SK-N-SH treated with all-trans-retinoic acid at 6 μM for 48 hours (cell line): ENCODE measurements at regions not wholly inside any gene's neighbourhood (a gene's known extent, or its start where the extent isn't known, plus 50 kb on each side); places are given as distances from the start of the nearest gene placed in this dataset.

Experiments used
- ATAC-seq: fragments of 200-7000 bp; cut with Tn5 transposase; 3 replicates; pipeline ENCODE4 v1.9.1; 2020; ENCODE audit warnings: mild to moderate bottlenecking, moderate library complexity
- ARNTL ChIP-seq: fragments of 450-650 bp; formaldehyde crosslinking; IDR thresholded peaks from 2 replicates; pipeline ENCODE4 v1.5.0; 2020; ENCODE audit warnings: low read depth, mild to moderate bottlenecking, moderate library complexity, borderline replicate concordance
- BACH2 ChIP-seq: fragments of 250-450 bp; sonication (Bioruptor Pico); IDR thresholded peaks from 2 replicates; pipeline ENCODE4 v1.9.0; 2021; ENCODE audit warnings: mild to moderate bottlenecking, borderline replicate concordance
- CREB5 ChIP-seq: fragments of 250-450 bp; sonication (Bioruptor Pico); IDR thresholded peaks from 2 replicates; pipeline ENCODE4 v1.5.1; 2020; ENCODE audit warnings: low read depth, mild to moderate bottlenecking, moderate library complexity
- CSDC2 ChIP-seq: fragments of 250-450 bp; sonication (Bioruptor Pico); IDR thresholded peaks from 2 replicates; pipeline ENCODE4 v1.5.0; 2020; ENCODE audit warnings: mild to moderate bottlenecking, moderate library complexity
- CSRNP3 ChIP-seq: fragments of 250-450 bp; sonication (Bioruptor Pico); IDR thresholded peaks from 2 replicates; pipeline ENCODE4 v1.5.1; 2021; ENCODE audit warnings: mild to moderate bottlenecking, moderate library complexity
- GLIS3 ChIP-seq: fragments of 250-450 bp; sonication (Bioruptor Pico); IDR thresholded peaks from 2 replicates; pipeline ENCODE4 v1.5.0; 2020; ENCODE audit warnings: mild to moderate bottlenecking, moderate library complexity
- ISL1 ChIP-seq: fragments of 250-450 bp; sonication (Bioruptor Pico); IDR thresholded peaks from 2 replicates; pipeline ENCODE4 v2.1.2; 2022; ENCODE audit warnings: mild to moderate bottlenecking, moderate library complexity
- OSR1 ChIP-seq: fragments of 250-450 bp; sonication (Bioruptor Pico); IDR thresholded peaks from 2 replicates; pipeline ENCODE4 v1.8.0; 2022; ENCODE audit warnings: moderate library complexity, mild to moderate bottlenecking, inconsistent platforms
- PATZ1 ChIP-seq: fragments of 250-450 bp; sonication (Bioruptor Pico); IDR thresholded peaks from 2 replicates; pipeline ENCODE4 v1.8.0; 2020; ENCODE audit warnings: mild to moderate bottlenecking, moderate library complexity, borderline replicate concordance
- PPARA ChIP-seq: fragments of 250-450 bp; sonication (Bioruptor Pico); IDR thresholded peaks from 2 replicates; pipeline ENCODE4 v1.5.0; 2020; ENCODE audit warnings: mild to moderate bottlenecking, borderline replicate concordance
- RARB ChIP-seq: fragments of 250-450 bp; sonication (Bioruptor Pico); IDR thresholded peaks from 2 replicates; pipeline ENCODE4 v1.8.0; 2021; ENCODE audit warnings: mild to moderate bottlenecking, moderate library complexity
- SNAI2 ChIP-seq: fragments of 250-450 bp; sonication (Bioruptor Pico); IDR thresholded peaks from 2 replicates; pipeline ENCODE4 v1.5.0; 2020; ENCODE audit warnings: mild to moderate bottlenecking, moderate library complexity
- TOX ChIP-seq: fragments of 250-450 bp; sonication (Bioruptor Pico); IDR thresholded peaks from 2 replicates; pipeline ENCODE4 v1.8.0; 2021; ENCODE audit warnings: mild to moderate bottlenecking, moderate library complexity, borderline replicate concordance
- TSHZ2 ChIP-seq: fragments of 250-450 bp; sonication (Bioruptor Pico); IDR thresholded peaks from 2 replicates; pipeline ENCODE4 v1.5.0; 2020; ENCODE audit warnings: mild to moderate bottlenecking, moderate library complexity
- ZFP3 ChIP-seq: fragments of 250-450 bp; sonication (Bioruptor Pico); IDR thresholded peaks from 2 replicates; pipeline ENCODE4 v1.5.0; 2020; ENCODE audit warnings: mild to moderate bottlenecking, moderate library complexity
- ZFP30 ChIP-seq: fragments of 450-650 bp; formaldehyde crosslinking; IDR thresholded peaks from 2 replicates; pipeline ENCODE4 v1.5.0; 2022; ENCODE audit warnings: mild to moderate bottlenecking, moderate library complexity
- ZNF565 ChIP-seq: fragments of 450-650 bp; formaldehyde crosslinking; conservative IDR thresholded peaks from 2 replicates; pipeline ENCODE4 v1.5.0; 2020; ENCODE audit warnings: low read depth, mild to moderate bottlenecking, moderate library complexity
- ZNF8 ChIP-seq: fragments of 450-650 bp; formaldehyde crosslinking; IDR thresholded peaks from 2 replicates; pipeline ENCODE4 v1.5.0; 2020; ENCODE audit warnings: mild to moderate bottlenecking, moderate library complexity
- TF ChIP-seq, protein P1 (sequence below): fragments of 250-450 bp; sonication (Bioruptor Pico); IDR thresholded peaks from 2 replicates; pipeline ENCODE4 v1.8.0; 2021; ENCODE audit warnings: low read depth, mild to moderate bottlenecking, moderate library complexity, borderline replicate concordance

- ATAC-seq, result no peak
- no peak for TF ChIP-seq CREB5 (CRISPR knock-in tag)
- no peak for TF ChIP-seq CSDC2 (CRISPR knock-in tag)
- TF ChIP-seq, protein P1, sequence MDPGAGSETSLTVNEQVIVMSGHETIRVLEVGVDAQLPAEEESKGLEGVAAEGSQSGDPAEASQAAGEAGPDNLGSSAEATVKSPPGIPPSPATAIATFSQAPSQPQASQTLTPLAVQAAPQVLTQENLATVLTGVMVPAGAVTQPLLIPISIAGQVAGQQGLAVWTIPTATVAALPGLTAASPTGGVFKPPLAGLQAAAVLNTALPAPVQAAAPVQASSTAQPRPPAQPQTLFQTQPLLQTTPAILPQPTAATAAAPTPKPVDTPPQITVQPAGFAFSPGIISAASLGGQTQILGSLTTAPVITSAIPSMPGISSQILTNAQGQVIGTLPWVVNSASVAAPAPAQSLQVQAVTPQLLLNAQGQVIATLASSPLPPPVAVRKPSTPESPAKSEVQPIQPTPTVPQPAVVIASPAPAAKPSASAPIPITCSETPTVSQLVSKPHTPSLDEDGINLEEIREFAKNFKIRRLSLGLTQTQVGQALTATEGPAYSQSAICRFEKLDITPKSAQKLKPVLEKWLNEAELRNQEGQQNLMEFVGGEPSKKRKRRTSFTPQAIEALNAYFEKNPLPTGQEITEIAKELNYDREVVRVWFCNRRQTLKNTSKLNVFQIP (CRISPR knock-in tag), result no peak
- no peak for TF ChIP-seq RARB (CRISPR knock-in tag)
- TF ChIP-seq SNAI2 (CRISPR knock-in tag), result no peak
- TF ChIP-seq ZNF565 (CRISPR knock-in tag), result no peak
- TF ChIP-seq ARNTL (CRISPR knock-in tag), result no peak
- no peak for TF ChIP-seq PATZ1 (CRISPR knock-in tag)
- no peak for TF ChIP-seq GLIS3 (CRISPR knock-in tag)
- no peak for TF ChIP-seq TSHZ2
- no peak for TF ChIP-seq CSRNP3
- TF ChIP-seq ISL1 (CRISPR knock-in tag), result no peak
- TF ChIP-seq ZNF8 (CRISPR knock-in tag), result no peak
Observed at GRCh38 chr13:48790966-48791365, 137.2 kb downstream of the CYSLTR2 start.

DNA sequence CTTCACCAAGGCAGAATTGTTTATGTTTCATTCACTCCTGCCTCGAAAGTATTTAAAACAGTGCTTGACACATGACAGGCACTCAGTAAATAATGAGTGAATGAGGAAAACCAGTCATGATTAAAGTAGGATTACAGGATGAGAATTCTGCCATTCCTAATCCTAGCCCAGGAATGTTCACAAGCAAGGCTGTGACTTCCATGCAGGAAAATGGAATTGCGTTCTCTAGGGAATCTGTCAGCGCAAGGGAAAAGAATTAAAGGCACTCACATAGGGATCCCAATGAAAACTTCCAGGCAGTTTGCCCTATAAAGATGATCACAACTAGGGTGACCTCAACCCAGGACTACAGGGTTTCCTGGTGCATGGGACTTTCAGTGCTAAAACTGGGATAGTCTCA lies 143.4 kb downstream of the CYSLTR2 start:
- ATAC-seq, result no peak

More for the DNA sequence above, 143.4 kb downstream of the CYSLTR2 start:
- TF ChIP-seq CSRNP3, result no peak
- TF ChIP-seq ISL1 (CRISPR knock-in tag), result no peak
- TF ChIP-seq BACH2 (CRISPR knock-in tag), result no peak
- no peak for TF ChIP-seq TSHZ2
- no peak for TF ChIP-seq ZFP30 (CRISPR knock-in tag)
- no peak for TF ChIP-seq CREB5 (CRISPR knock-in tag)
- TF ChIP-seq PPARA, result no peak
- TF ChIP-seq CSDC2 (CRISPR knock-in tag), result no peak
- no peak for TF ChIP-seq ZFP3 (CRISPR knock-in tag)
- no peak for TF ChIP-seq TOX (CRISPR knock-in tag)
- TF ChIP-seq OSR1 (CRISPR knock-in tag), result no peak
- no peak for TF ChIP-seq ZNF8 (CRISPR knock-in tag)
